T-helper 1 cell treated with Interleukin-12 subunit alpha and Interleukin-12 subunit beta and Interleukin-4 antibody, amounts not matched to agents 30 μg/mL and 1 μg/mL, for 36 hours (primary cell): ENCODE measurements at regions not wholly inside any gene's neighbourhood (a gene's known extent, or its start where the extent isn't known, plus 50 kb on each side); places are given as distances from the start of the nearest gene placed in this dataset.

Experiments used
- H3K27ac Mint-ChIP-seq: one replicate; pipeline ENCODE4 v1.8.0; 2021; ENCODE audit warnings: mild to moderate bottlenecking, mixed read lengths
- H3K27me3 Mint-ChIP-seq: one replicate; pipeline ENCODE4 v1.8.0; 2021; ENCODE audit warnings: low read depth, mixed read lengths
- H3K36me3 Mint-ChIP-seq: one replicate; pipeline ENCODE4 v1.8.0; 2021; ENCODE audit warnings: low read depth, mixed read lengths
- H3K4me1 Mint-ChIP-seq: one replicate; pipeline ENCODE4 v1.8.0; 2021; ENCODE audit warnings: low read depth, mixed read lengths
- H3K4me3 Mint-ChIP-seq: one replicate; pipeline ENCODE4 v1.8.0; 2021; ENCODE audit warnings: mild to moderate bottlenecking, moderate library complexity, mixed read lengths
- H3K9me3 Mint-ChIP-seq: one replicate; pipeline ENCODE4 v1.8.0; 2021; ENCODE audit warnings: mixed read lengths

- no peaks in the 10 kb centered on the region for H3K4me1 Mint-ChIP-seq
- no peaks in the 10 kb centered on the region for H3K27me3 Mint-ChIP-seq
- H3K36me3 Mint-ChIP-seq, result no peaks in the 10 kb centered on the region
- H3K4me3 Mint-ChIP-seq, result no peak overlapping the region
- H3K9me3 Mint-ChIP-seq, result peaks cover 13% of the 10 kb centered on the region
- no peak overlapping the region for H3K27ac Mint-ChIP-seq
These were observed 55.5 kb upstream of the ST6GAL2 start for GRCh38 chr2:106941372-106941993.

- no peaks in the 10 kb centered on the region for H3K4me1 Mint-ChIP-seq
- H3K4me3 Mint-ChIP-seq, result no peak overlapping the region
- H3K27ac Mint-ChIP-seq, result no peak overlapping the region
- H3K9me3 Mint-ChIP-seq, result peaks cover 13% of the 10 kb centered on the region
- no peaks in the 10 kb centered on the region for H3K36me3 Mint-ChIP-seq
- no peaks in the 10 kb centered on the region for H3K27me3 Mint-ChIP-seq
These were observed 57.7 kb upstream of the ST6GAL2 start for GRCh38 chr2:106943468-106944200.

- H3K27me3 Mint-ChIP-seq, result no peaks in the 10 kb centered on the region
These were observed 58.2 kb upstream of the ST6GAL2 start for GRCh38 chr2:106944215-106944614.

GRCh38 chr2:106948540-106948939 is 62.6 kb upstream of the ST6GAL2 start:
- H3K4me3 Mint-ChIP-seq, result no peak overlapping the region
- no peak overlapping the region for H3K27ac Mint-ChIP-seq
- peaks cover 8% of the 10 kb centered on the region for H3K9me3 Mint-ChIP-seq
- no peaks in the 10 kb centered on the region for H3K36me3 Mint-ChIP-seq
- no peaks in the 10 kb centered on the region for H3K4me1 Mint-ChIP-seq
- H3K27me3 Mint-ChIP-seq, result no peaks in the 10 kb centered on the region

More at GRCh38 chr2:106944215-106944614, 58.2 kb upstream of the ST6GAL2 start:
- no peak overlapping the region for H3K27ac Mint-ChIP-seq
- H3K4me1 Mint-ChIP-seq, result no peaks in the 10 kb centered on the region
- no peak overlapping the region for H3K4me3 Mint-ChIP-seq
- H3K9me3 Mint-ChIP-seq, result peaks cover 13% of the 10 kb centered on the region
- no peaks in the 10 kb centered on the region for H3K36me3 Mint-ChIP-seq

- Mint-ChIP-seq H3K27ac (no peak overlapping the region), H3K4me1 (no peaks in the 10 kb centered on the region), H3K9me3 (no peaks in the 10 kb centered on the region), H3K4me3 (no peak overlapping the region), H3K36me3 (no peaks in the 10 kb centered on the region), H3K27me3 (no peaks in the 10 kb centered on the region)
These were observed 67.3 kb upstream of the ST6GAL2 start for GRCh38 chr2:106953236-106953635.

- Mint-ChIP-seq H3K36me3 (no peaks in the 10 kb centered on the region), H3K4me1 (no peaks in the 10 kb centered on the region), H3K9me3 (no peaks in the 10 kb centered on the region), H3K4me3 (no peak overlapping the region), H3K27me3 (no peaks in the 10 kb centered on the region), H3K27ac (no peak overlapping the region)
These were observed 67.8 kb upstream of the ST6GAL2 start for GRCh38 chr2:106953779-106954178.

GRCh38 chr2:106954304-106954703 is 68.3 kb upstream of the ST6GAL2 start:
- Mint-ChIP-seq H3K9me3 (no peaks in the 10 kb centered on the region), H3K4me1 (no peaks in the 10 kb centered on the region), H3K27me3 (no peaks in the 10 kb centered on the region), H3K27ac (no peak overlapping the region), H3K4me3 (no peak overlapping the region), H3K36me3 (no peaks in the 10 kb centered on the region)

- Mint-ChIP-seq H3K4me3 (no peak overlapping the region), H3K36me3 (no peaks in the 10 kb centered on the region), H3K4me1 (no peaks in the 10 kb centered on the region), H3K27me3 (no peaks in the 10 kb centered on the region), H3K9me3 (no peaks in the 10 kb centered on the region), H3K27ac (no peak overlapping the region)
These were observed 70.4 kb upstream of the ST6GAL2 start for GRCh38 chr2:106956416-106956815.

- Mint-ChIP-seq H3K27ac (no peak overlapping the region), H3K4me1 (no peaks in the 10 kb centered on the region), H3K27me3 (no peaks in the 10 kb centered on the region), H3K4me3 (no peak overlapping the region), H3K9me3 (no peaks in the 10 kb centered on the region), H3K36me3 (no peaks in the 10 kb centered on the region)
These were observed 70.9 kb upstream of the ST6GAL2 start for GRCh38 chr2:106956879-106957278.

GRCh38 chr2:106959975-106960682 is 74.2 kb upstream of the ST6GAL2 start:
- Mint-ChIP-seq H3K27me3 (no peaks in the 10 kb centered on the region), H3K27ac (no peak overlapping the region), H3K36me3 (no peaks in the 10 kb centered on the region), H3K4me3 (no peak overlapping the region), H3K9me3 (no peaks in the 10 kb centered on the region), H3K4me1 (no peaks in the 10 kb centered on the region)

GRCh38 chr2:106960683-106961161 is 74.8 kb upstream of the ST6GAL2 start:
- H3K27ac Mint-ChIP-seq, result no peak overlapping the region
- H3K36me3 Mint-ChIP-seq, result no peaks in the 10 kb centered on the region
- H3K4me3 Mint-ChIP-seq, result no peak overlapping the region
- H3K9me3 Mint-ChIP-seq, result no peaks in the 10 kb centered on the region
- H3K4me1 Mint-ChIP-seq, result no peaks in the 10 kb centered on the region
- H3K27me3 Mint-ChIP-seq, result no peaks in the 10 kb centered on the region

- Mint-ChIP-seq H3K36me3 (no peaks in the 10 kb centered on the region), H3K4me1 (no peaks in the 10 kb centered on the region), H3K4me3 (no peak overlapping the region), H3K27me3 (no peaks in the 10 kb centered on the region), H3K9me3 (no peaks in the 10 kb centered on the region), H3K27ac (no peak overlapping the region)
These were observed 75.4 kb upstream of the ST6GAL2 start for GRCh38 chr2:106961328-106961727.

GRCh38 chr2:106963156-106963555 is 77.2 kb upstream of the ST6GAL2 start:
- H3K4me3 Mint-ChIP-seq, result no peak overlapping the region
- no peaks in the 10 kb centered on the region for H3K9me3 Mint-ChIP-seq
- no peaks in the 10 kb centered on the region for H3K27me3 Mint-ChIP-seq
- no peak overlapping the region for H3K27ac Mint-ChIP-seq
- no peaks in the 10 kb centered on the region for H3K36me3 Mint-ChIP-seq
- H3K4me1 Mint-ChIP-seq, result no peaks in the 10 kb centered on the region

GRCh38 chr2:106963893-106964292 is 77.9 kb upstream of the ST6GAL2 start:
- Mint-ChIP-seq H3K4me1 (no peaks in the 10 kb centered on the region), H3K9me3 (no peaks in the 10 kb centered on the region), H3K27ac (no peak overlapping the region), H3K4me3 (no peak overlapping the region), H3K27me3 (no peaks in the 10 kb centered on the region), H3K36me3 (no peaks in the 10 kb centered on the region)

GRCh38 chr2:106965611-106966010 is 79.6 kb upstream of the ST6GAL2 start:
- Mint-ChIP-seq H3K9me3 (peaks cover 4% of the 10 kb centered on the region), H3K36me3 (no peaks in the 10 kb centered on the region), H3K27me3 (no peaks in the 10 kb centered on the region), H3K4me3 (no peak overlapping the region), H3K27ac (no peak overlapping the region), H3K4me1 (no peaks in the 10 kb centered on the region)
